HCT116 (cell line): ENCODE measurements at regions not wholly inside any gene's neighbourhood (a gene's known extent, or its start where the extent isn't known, plus 50 kb on each side); places are given as distances from the start of the nearest gene placed in this dataset.

Experiments
- ATAC-seq: fragments of 200-7000 bp; cut with Tn5 transposase; 2 replicates; pipeline ENCODE4 v1.9.1; 2020; ENCODE audit warnings: mild to moderate bottlenecking, moderate library complexity
- BruUV-seq: library from RNA; stranded (reverse); fragments of 400-500 nt; replicated peaks from 2 replicates; lab custom pipeline; 2021; lab: Mats Ljungman, UMichigan
- CTCF ChIA-PET: fragments of 300-600 bp; sonication (Branson Sonifier 250); formaldehyde crosslinking; loops from one replicate; lab custom pipeline; 2021; ENCODE audit warnings: antibody characterized with exemption; lab: Charles Lee
- POLR2A ChIA-PET: fragments of 300-600, 350-600 bp; sonication (Branson Sonifier 250); formaldehyde crosslinking; loops from one replicate; lab custom pipeline; 2021; ENCODE audit warnings: antibody characterized with exemption; lab: Charles Lee
- RAD21 ChIA-PET, 2 experiments: fragments of 300-600 bp; sonication (Branson Sonifier 250); formaldehyde crosslinking; loops; one replicate each; lab custom pipeline; 2023; ENCODE audit warnings: low total read pairs in 2 of 2; ENCODE audit not compliant: uncharacterized antibody in 2 of 2, unreplicated experiment in 2 of 2, low non-redundant PET in 1 of 2; lab: Charles Lee
- DNase-seq: peaks from one replicate; pipeline ENCODE4 v3.0.0-alpha.2; 2010; ENCODE audit warnings: low read depth, low spot score
- H2AFZ ChIP-seq: fragments of 200-600 bp; shearing (Covaris generic), sonication (generic); 2 replicates; pipeline ENCODE4 v1.6.1; 2017; ENCODE audit warnings: low read depth, mixed run types, mixed read lengths, antibody characterized with exemption, low read length; ENCODE audit not compliant: poor library complexity, severe bottlenecking
- H3K27ac ChIP-seq: 2 replicates; pipeline ENCODE4 v1.5.1; 2012; ENCODE audit warnings: low read depth, low read length
- H3K27me3 ChIP-seq: fragments of 200-600 bp; sonication (generic); 2 replicates; pipeline ENCODE4 v1.6.1; 2016; ENCODE audit warnings: mixed run types, low read length, mixed read lengths; ENCODE audit not compliant: insufficient read depth
- H3K36me3 ChIP-seq, 2 experiments: fragments of 200-500 bp in 1 of 2; fragments of 200-600 bp in 1 of 2; sonication (Bioruptor generic) in 1 of 2; sonication (generic) in 1 of 2; 2 replicates each; pipeline versions ENCODE4 v1.5.1 to v1.6.1; 2014 to 2016; ENCODE audit warnings: low read length in 2 of 2, inconsistent platforms in 1 of 2, mixed read lengths in 1 of 2, mixed run types in 1 of 2; ENCODE audit not compliant: insufficient read depth in 2 of 2, control insufficient read depth in 1 of 2
- H3K4me1 ChIP-seq, 2 experiments: fragments of 200-600 bp in 1 of 2; sonication (generic) in 1 of 2; 2 replicates each; pipeline versions ENCODE4 v1.5.1 to v1.6.1; 2012 to 2017; ENCODE audit warnings: low read length in 2 of 2, inconsistent platforms in 1 of 2, mild to moderate bottlenecking in 1 of 2, mixed read lengths in 1 of 2, mixed run types in 1 of 2, moderate library complexity in 1 of 2; ENCODE audit not compliant: insufficient read depth in 2 of 2, control insufficient read depth in 1 of 2
- H3K4me2 ChIP-seq: fragments of 200-600 bp; sonication (generic); 2 replicates; pipeline ENCODE4 v1.6.1; 2017; ENCODE audit warnings: mixed run types, low read length, mixed read lengths
- H3K4me3 ChIP-seq, 2 experiments: fragments of 200-600 bp in 1 of 2; sonication (generic) in 1 of 2; replicated peaks in 1 of 2; 2 replicates each; pipeline ENCODE4 v1.5.1; 2011 to 2016; ENCODE audit warnings: low read length in 2 of 2, control low read depth in 1 of 2, low read depth in 1 of 2, mild to moderate bottlenecking in 1 of 2, mixed read lengths in 1 of 2, mixed run types in 1 of 2
- H3K79me2 ChIP-seq: fragments of 200-600 bp; sonication (generic); 2 replicates; pipeline ENCODE4 v1.6.1; 2017; ENCODE audit warnings: mild to moderate bottlenecking, mixed run types, low read length, moderate library complexity, mixed read lengths; ENCODE audit not compliant: insufficient read depth
- H3K9ac ChIP-seq: fragments of 200-600 bp; sonication (generic); 2 replicates; pipeline ENCODE4 v1.6.1; 2016; ENCODE audit warnings: low read length, mixed read lengths
- H3K9me2 ChIP-seq: fragments of 200-600 bp; sonication (generic), shearing (Covaris generic); 2 replicates; pipeline ENCODE4 v1.6.1; 2017; ENCODE audit warnings: mixed run types, mild to moderate bottlenecking, moderate library complexity; ENCODE audit not compliant: insufficient read depth
- H3K9me3 ChIP-seq, 2 experiments: fragments of 200-500 bp in 1 of 2; fragments of 200-600 bp in 1 of 2; sonication (Bioruptor generic) in 1 of 2; sonication (generic) in 1 of 2; 2 replicates each; pipeline ENCODE4 v1.6.1; 2014 to 2017; ENCODE audit warnings: low read length in 2 of 2, mixed read lengths in 2 of 2, inconsistent platforms in 1 of 2, low read depth in 1 of 2, mild to moderate bottlenecking in 1 of 2, mixed run types in 1 of 2, moderate library complexity in 1 of 2; ENCODE audit not compliant: control insufficient read depth in 1 of 2, insufficient read depth in 1 of 2
- H4K20me1 ChIP-seq: fragments of 200-600 bp; sonication (generic), shearing (Covaris generic); 2 replicates; pipeline ENCODE4 v1.6.1; 2017; ENCODE audit warnings: mixed run types, mild to moderate bottlenecking, moderate library complexity; ENCODE audit not compliant: insufficient read depth
- CBX3 ChIP-seq: IDR thresholded peaks from 2 replicates; pipeline ENCODE4 v1.6.1; 2012; ENCODE audit warnings: low read depth
- CEBPB ChIP-seq: IDR thresholded peaks from 2 replicates; pipeline ENCODE4 v1.6.1; 2012; ENCODE audit warnings: low read depth
- EGR1 ChIP-seq: IDR thresholded peaks from 2 replicates; pipeline ENCODE4 v1.6.1; 2012; ENCODE audit warnings: low read depth
- ELF1 ChIP-seq: IDR thresholded peaks from 2 replicates; pipeline ENCODE4 v1.6.1; 2012; ENCODE audit warnings: low read depth, borderline replicate concordance
- EZH2 ChIP-seq: fragments of 200-600 bp; sonication (generic); IDR thresholded peaks from 2 replicates; pipeline ENCODE4 v1.6.1; 2017; ENCODE audit warnings: antibody characterized with exemption, mixed run types
- EZH2phosphoT487 ChIP-seq: fragments of 200-600 bp; IDR thresholded peaks from 2 replicates; pipeline ENCODE4 v1.6.1; 2018; ENCODE audit warnings: antibody characterized with exemption, borderline replicate concordance
- JUND ChIP-seq: IDR thresholded peaks from 2 replicates; pipeline ENCODE4 v1.6.1; 2012
- POLR2A ChIP-seq: IDR thresholded peaks from 2 replicates; pipeline ENCODE4 v1.7.0; 2011; ENCODE audit warnings: borderline replicate concordance; ENCODE audit not compliant: insufficient read depth, insufficient read length; ENCODE audit errors: extremely low read depth
- POLR2AphosphoS5 ChIP-seq: IDR thresholded peaks from 2 replicates; pipeline ENCODE4 v1.6.1; 2011; ENCODE audit warnings: mild to moderate bottlenecking, low read depth, low read length, moderate library complexity
- RAD21 ChIP-seq: IDR thresholded peaks from 2 replicates; pipeline ENCODE4 v1.6.1; 2012; ENCODE audit warnings: low read depth, mild to moderate bottlenecking
- SP1 ChIP-seq: IDR thresholded peaks from 2 replicates; pipeline ENCODE4 v1.6.1; 2012; ENCODE audit warnings: low read depth
- TCF7L2 ChIP-seq: IDR thresholded peaks from 2 replicates; pipeline ENCODE4 v1.7.0; 2011; ENCODE audit warnings: borderline replicate concordance, inconsistent platforms; ENCODE audit not compliant: insufficient read depth, insufficient read length; ENCODE audit errors: extremely low read depth
- YY1 ChIP-seq: IDR thresholded peaks from 2 replicates; pipeline ENCODE4 v1.6.1; 2011; ENCODE audit warnings: low read length, low read depth, moderate library complexity, mild to moderate bottlenecking; ENCODE audit not compliant: insufficient replicate concordance; ENCODE audit errors: extremely low read depth
- intact Hi-C: fragments of 100-400 bp; cut with micrococcal nuclease; formaldehyde crosslinking; loops from 2 replicates; pipeline ENCODE4 v1.10.0; 2022
- TF ChIP-seq, protein P1 (sequence below): IDR thresholded peaks from 2 replicates; pipeline ENCODE4 v1.6.1; 2012

DNA sequence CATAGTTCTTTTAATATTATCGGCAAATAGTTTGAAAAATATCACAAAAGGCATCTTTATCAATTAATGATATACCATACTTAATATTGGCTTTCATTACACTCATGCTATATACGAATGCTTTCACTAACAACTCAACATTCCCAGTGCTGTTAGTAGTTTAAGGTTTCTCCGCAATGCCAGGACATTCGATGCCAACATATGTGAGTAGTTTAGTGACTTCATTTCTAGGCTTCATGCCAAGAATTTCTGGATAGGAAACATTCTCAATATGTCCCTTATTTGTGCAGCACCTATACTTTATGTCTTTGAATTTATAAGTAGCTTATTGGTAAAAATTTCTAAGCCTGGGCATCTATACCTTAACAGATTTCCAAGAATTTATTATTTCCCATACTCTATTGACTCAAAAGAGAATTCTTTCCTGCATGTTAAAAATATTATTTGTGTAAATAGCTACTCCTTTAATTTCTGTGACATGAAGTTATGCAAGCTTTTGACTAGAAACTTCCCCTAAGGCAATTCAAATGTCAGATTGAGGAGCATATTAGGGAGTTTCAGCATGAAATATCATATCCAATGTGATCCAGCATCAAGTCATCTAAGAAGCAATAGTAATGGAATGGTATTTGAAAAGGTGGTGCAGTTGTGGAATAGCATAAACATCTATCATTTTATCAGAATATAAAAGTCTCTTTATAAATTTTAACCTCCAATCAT is 236.0 kb upstream of the STXBP5 start:
- TF ChIP-seq POLR2AphosphoS5 = no peak
- no peak for TF ChIP-seq SP1
- TF ChIP-seq CBX3 = no peak
- TF ChIP-seq JUND = no peak
- Histone ChIP-seq H3K9ac (no peak overlapping the region), H4K20me1 (no peaks in the 10 kb centered on the region), H3K27ac (no peak overlapping the region), H3K9me3 (peaks cover 0 to 6% of the 10 kb centered on the region in 2 experiments; a peak in 1 of 4 replicates), H3K79me2 (no peaks in the 10 kb centered on the region), H3K4me1 (no peaks in the 10 kb centered on the region), H3K27me3 (no peaks in the 10 kb centered on the region), H3K4me2 (no peak overlapping the region), H3K4me3 (no peak overlapping the region), H3K9me2 (no peaks in the 10 kb centered on the region), H3K36me3 (no peaks in the 10 kb centered on the region), H2AFZ (no peak overlapping the region)
- ChIA-PET RAD21 (no interaction called here), POLR2A (no interaction called here), CTCF (no interaction called here)
- BruUV-seq = no TSS peak
- no peak for ATAC-seq
- no peak for DNase-seq
- intact Hi-C loops = no loop called here

DNA sequence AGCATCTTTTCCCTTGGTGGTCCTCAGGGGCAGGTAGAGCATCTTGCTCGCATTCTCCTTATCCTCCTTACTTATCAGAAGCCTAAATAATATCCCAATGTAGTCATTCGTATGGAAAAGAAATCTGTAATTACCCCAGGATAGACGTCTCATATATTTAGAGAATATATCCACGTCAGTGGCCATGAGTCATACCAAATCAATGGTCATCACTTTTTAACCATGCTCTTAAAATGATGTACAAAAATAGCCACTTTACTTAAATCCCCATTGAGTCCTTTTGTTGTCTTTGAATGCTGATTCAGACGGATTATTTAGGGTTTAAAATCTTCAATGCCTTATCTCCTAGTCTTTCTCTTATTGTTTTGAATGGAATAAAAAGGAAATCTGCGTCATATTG is 231.7 kb upstream of the STXBP5 start:
- no peak overlapping the region for H3K27ac ChIP-seq
- TF ChIP-seq YY1 (no peak), TCF7L2 (no peak), CEBPB (no peak), EZH2phosphoT487 (no peak), POLR2A (no peak), EGR1 (no peak), EZH2 (no peak), POLR2AphosphoS5 (no peak), ELF1 (no peak), RAD21 (no peak), SP1 (no peak)
- TF ChIP-seq, protein P1, sequence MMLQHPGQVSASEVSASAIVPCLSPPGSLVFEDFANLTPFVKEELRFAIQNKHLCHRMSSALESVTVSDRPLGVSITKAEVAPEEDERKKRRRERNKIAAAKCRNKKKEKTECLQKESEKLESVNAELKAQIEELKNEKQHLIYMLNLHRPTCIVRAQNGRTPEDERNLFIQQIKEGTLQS = no peak
- H3K79me2 ChIP-seq = no peaks in the 10 kb centered on the region
- H3K36me3 ChIP-seq = no peaks in the 10 kb centered on the region
- H3K4me1 ChIP-seq = no peaks in the 10 kb centered on the region
- ChIA-PET RAD21 (no interaction called here), CTCF (no interaction called here), POLR2A (no interaction called here)
- no peaks in the 10 kb centered on the region for H3K9me2 ChIP-seq
- H3K27me3 ChIP-seq = no peaks in the 10 kb centered on the region
- no peak overlapping the region for H3K9ac ChIP-seq
- no TSS peak for BruUV-seq
- H3K4me3 ChIP-seq = no peak overlapping the region
- H2AFZ ChIP-seq = no peak overlapping the region
- intact Hi-C loops = no loop called here
- H3K9me3 ChIP-seq = no peaks in the 10 kb centered on the region
- H4K20me1 ChIP-seq = no peaks in the 10 kb centered on the region
- DNase-seq (no peak), ATAC-seq (no peak)
- no peak overlapping the region for H3K4me2 ChIP-seq
